ENCODE measurements at regions not wholly inside any gene's neighbourhood (a gene's known extent, or its start where the extent isn't known, plus 50 kb on each side); places are given as distances from the start of the nearest gene placed in this dataset.

GRCh38 chr2:133848111-133848649 is 279.9 kb upstream of the NCKAP5 start:
- TF ChIP-seq CTCF (IDR thresholded peaks at IDR 0.05) (no peak), POLR2A (IDR thresholded peaks at IDR 0.05) (no peak), EP300 (IDR thresholded peaks at IDR 0.05) (no peak)

All from upper lobe of left lung (tissue), 4 donors.